ENCODE measurements at regions not wholly inside any gene's neighbourhood (a gene's known extent, or its start where the extent isn't known, plus 50 kb on each side); places are given as distances from the start of the nearest gene placed in this dataset.

- TF ChIP-seq CTCF (IDR thresholded peaks at IDR 0.05; ENCODE audit: borderline replicate concordance, extremely low read depth, low read length, poor library complexity, severe bottlenecking) (no peak), EZH2 (IDR thresholded peaks at IDR 0.05; ENCODE audit: borderline replicate concordance, low read depth, low read length, severe bottlenecking) (no peak)
Observed at GRCh38 chr18:29925566-29925965, 1117.0 kb downstream of the DSC3 start.
